Thoracic aorta (tissue), 2 donors: ENCODE measurements at regions not wholly inside any gene's neighbourhood (a gene's known extent, or its start where the extent isn't known, plus 50 kb on each side); places are given as distances from the start of the nearest gene placed in this dataset.

ENCODE experiments used
- ATAC-seq: fragments of 150-250 bp; one replicate; pipeline ENCODE4 v1.8.0; 2017; ENCODE audit warnings: low read depth; ENCODE audit not compliant: insufficient number of reproducible peaks, low FRiP score
- DNase-seq: peaks from one replicate; pipeline ENCODE4 v3.0.0-alpha.2; 2020; ENCODE audit warnings: low spot score
- H3K27ac ChIP-seq, 2 donors: fragments of 200-600 bp; sonication (generic); 1 replicate in 1 of 2; 2 replicates in 1 of 2; pipeline ENCODE4 v1.5.1; 2016; ENCODE audit warnings: mild to moderate bottlenecking in 2 of 2, moderate library complexity in 2 of 2
- H3K27me3 ChIP-seq: fragments of 200-600 bp; sonication (generic); replicated peaks from 2 replicates; pipeline ENCODE4 v1.6.0; 2016; ENCODE audit warnings: mild to moderate bottlenecking; ENCODE audit not compliant: insufficient read depth
- H3K36me3 ChIP-seq: fragments of 200-600 bp; sonication (generic); one replicate; pipeline ENCODE4 v1.5.1; 2016
- H3K4me1 ChIP-seq, 2 donors: fragments of 200-600 bp; sonication (generic); 1 replicate in 1 of 2; 2 replicates in 1 of 2; pipeline versions ENCODE4 v1.5.1 to v1.6.0; 2016; ENCODE audit warnings: low read depth in 2 of 2, mild to moderate bottlenecking in 1 of 2; ENCODE audit not compliant: control insufficient read depth in 1 of 2
- H3K4me3 ChIP-seq: fragments of 200-600 bp; sonication (generic); 2 replicates; pipeline ENCODE4 v1.5.1; 2016; ENCODE audit warnings: mild to moderate bottlenecking
- H3K9me3 ChIP-seq: fragments of 200-600 bp; sonication (generic); 2 replicates; pipeline ENCODE4 v1.5.1; 2016
- CTCF ChIP-seq: fragments of 200-600 bp; sonication (generic); IDR thresholded peaks from one replicate; pipeline ENCODE4 v1.5.1; 2019; ENCODE audit warnings: antibody characterized with exemption

GRCh38 chr13:104422668-104423067, 1356.5 kb upstream of the SLC10A2 start:
- H3K36me3 ChIP-seq = no peaks in the 10 kb centered on the region
- ATAC-seq (no peak), DNase-seq (no peak)
- no peak overlapping the region for H3K4me3 ChIP-seq
- no peak overlapping the region for H3K27ac ChIP-seq
- H3K9me3 ChIP-seq = no peaks in the 10 kb centered on the region
- no peaks in the 10 kb centered on the region for H3K27me3 ChIP-seq
- no peak for TF ChIP-seq CTCF
- H3K4me1 ChIP-seq = no peaks in the 10 kb centered on the region

GRCh38 chr13:104416973-104417372, 1350.8 kb upstream of the SLC10A2 start:
- no peaks in the 10 kb centered on the region for H3K36me3 ChIP-seq
- H3K27me3 ChIP-seq = no peaks in the 10 kb centered on the region
- no peak for DNase-seq
- TF ChIP-seq CTCF = no peak
- H3K4me3 ChIP-seq = no peak overlapping the region
- H3K4me1 ChIP-seq = no peaks in the 10 kb centered on the region
- no peak for ATAC-seq
- no peaks in the 10 kb centered on the region for H3K9me3 ChIP-seq
- no peak overlapping the region for H3K27ac ChIP-seq

GRCh38 chr13:104414771-104415170, 1348.6 kb upstream of the SLC10A2 start:
- H3K27ac ChIP-seq = no peak overlapping the region
- no peak overlapping the region for H3K4me3 ChIP-seq
- no peak for TF ChIP-seq CTCF
- ATAC-seq = no peak
- no peaks in the 10 kb centered on the region for H3K27me3 ChIP-seq
- no peaks in the 10 kb centered on the region for H3K9me3 ChIP-seq
- no peak for DNase-seq
- H3K36me3 ChIP-seq = no peaks in the 10 kb centered on the region
- no peaks in the 10 kb centered on the region for H3K4me1 ChIP-seq

GRCh38 chr13:104414181-104414580, 1348.0 kb upstream of the SLC10A2 start:
- Histone ChIP-seq H3K4me1 (no peaks in the 10 kb centered on the region), H3K9me3 (no peaks in the 10 kb centered on the region), H3K36me3 (no peaks in the 10 kb centered on the region), H3K27ac (no peak overlapping the region), H3K27me3 (no peaks in the 10 kb centered on the region), H3K4me3 (no peak overlapping the region)
- no peak for DNase-seq
- no peak for ATAC-seq
- TF ChIP-seq CTCF = no peak

GRCh38 chr13:104411141-104411765, 1345.0 kb upstream of the SLC10A2 start:
- ATAC-seq (no peak), DNase-seq (no peak)
- Histone ChIP-seq H3K27ac (no peak overlapping the region), H3K4me1 (no peaks in the 10 kb centered on the region), H3K4me3 (no peak overlapping the region), H3K9me3 (no peaks in the 10 kb centered on the region), H3K36me3 (no peaks in the 10 kb centered on the region), H3K27me3 (no peaks in the 10 kb centered on the region)
- TF ChIP-seq CTCF = no peak
